DMS79 treated with DMSO at 0.1 percent for 48 hours (cell line): ENCODE measurements at regions not wholly inside any gene's neighbourhood (a gene's known extent, or its start where the extent isn't known, plus 50 kb on each side); places are given as distances from the start of the nearest gene placed in this dataset.

Source experiments
- DNase-seq: peaks from one replicate; lab custom pipeline; 2025; lab: John Stamatoyannopoulos, UW

DNA sequence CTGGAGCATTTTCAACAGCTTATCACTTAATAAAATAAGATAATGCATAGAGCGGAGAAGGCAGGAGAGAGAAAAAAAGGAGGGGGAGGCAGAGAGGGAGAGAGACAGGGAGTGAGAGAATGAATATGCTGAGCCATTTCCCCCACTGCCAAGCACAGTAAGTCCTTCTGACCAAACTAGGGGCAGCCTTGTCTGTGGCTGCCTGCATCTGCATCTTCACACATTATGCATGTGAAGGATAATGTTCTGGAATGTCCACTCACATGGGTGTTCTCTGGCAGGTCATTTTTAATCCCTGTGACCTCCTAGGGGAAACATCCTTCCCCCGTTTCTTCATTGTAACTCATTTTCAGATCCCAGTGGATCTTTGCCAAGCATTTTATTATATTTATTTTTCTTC, 269.3 kb downstream of the FOXA2 start:
- no peak for DNase-seq

- DNase-seq = no peak
These were observed 271.5 kb downstream of the FOXA2 start for GRCh38 chr20:22312744-22313346.

DNA sequence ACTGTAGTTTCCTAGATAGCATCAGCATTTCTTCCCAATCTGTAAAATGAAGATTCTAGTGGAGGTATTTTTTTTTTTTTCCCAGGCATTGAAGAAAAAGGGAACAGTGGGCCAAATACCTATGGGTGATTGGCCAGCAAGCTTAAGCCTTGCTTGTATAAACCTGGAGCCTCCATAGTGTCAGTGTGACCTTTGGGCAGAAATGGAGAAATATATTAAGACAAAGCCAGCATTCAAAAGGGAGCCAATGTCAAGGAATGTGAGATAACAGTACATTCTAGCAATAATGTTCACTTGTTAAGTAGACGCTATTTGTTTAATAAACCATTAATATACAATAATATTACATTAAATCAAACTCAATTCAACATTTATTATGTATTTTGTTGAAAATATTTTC, 275.4 kb downstream of the FOXA2 start:
- DNase-seq = no peak

DNA sequence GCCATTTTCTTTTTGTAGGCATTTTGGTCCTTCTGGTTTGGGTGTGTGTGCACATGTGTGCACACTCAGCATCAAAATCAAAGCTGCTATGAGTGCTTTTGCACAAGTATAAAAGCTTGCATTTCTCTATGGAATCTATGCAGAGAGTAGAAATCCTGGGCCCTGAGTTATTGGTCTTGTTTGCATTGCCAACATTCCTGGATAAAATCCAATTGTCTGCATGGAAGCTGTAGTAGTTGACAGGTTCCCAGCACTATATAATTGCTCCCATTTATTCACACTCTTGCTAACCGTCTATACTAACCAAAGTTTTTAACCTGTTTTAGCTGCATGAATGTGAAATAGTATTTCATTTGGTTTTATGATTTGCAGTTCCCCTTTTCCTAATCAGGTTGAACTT, 277.0 kb downstream of the FOXA2 start:
- no peak for DNase-seq

DNA sequence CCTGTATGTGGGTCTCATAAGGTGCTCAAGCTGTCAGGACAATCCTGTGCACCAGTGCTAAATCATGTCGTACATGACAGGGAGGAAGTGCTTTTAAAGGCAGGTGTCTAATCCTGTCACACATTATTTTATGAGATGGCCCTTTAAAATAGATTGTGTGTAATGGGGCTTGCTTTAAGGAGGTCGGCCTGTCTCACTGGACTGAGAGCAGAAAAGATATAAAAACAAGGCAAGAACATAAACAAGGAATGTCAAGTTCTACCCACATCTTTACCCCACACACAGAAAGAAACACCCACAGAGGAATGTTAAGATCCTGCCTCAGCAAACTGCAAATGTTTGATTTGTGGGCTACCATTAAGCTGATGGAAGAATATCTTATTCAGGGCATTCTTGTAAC, 279.0 kb downstream of the FOXA2 start:
- DNase-seq = no peak

GRCh38 chr20:22303523-22303922, 280.8 kb downstream of the FOXA2 start:
- DNase-seq = no peak

GRCh38 chr20:22302039-22302438, 282.3 kb downstream of the FOXA2 start:
- no peak for DNase-seq

GRCh38 chr20:22293886-22294285, 290.5 kb downstream of the FOXA2 start:
- DNase-seq = no peak

DNA sequence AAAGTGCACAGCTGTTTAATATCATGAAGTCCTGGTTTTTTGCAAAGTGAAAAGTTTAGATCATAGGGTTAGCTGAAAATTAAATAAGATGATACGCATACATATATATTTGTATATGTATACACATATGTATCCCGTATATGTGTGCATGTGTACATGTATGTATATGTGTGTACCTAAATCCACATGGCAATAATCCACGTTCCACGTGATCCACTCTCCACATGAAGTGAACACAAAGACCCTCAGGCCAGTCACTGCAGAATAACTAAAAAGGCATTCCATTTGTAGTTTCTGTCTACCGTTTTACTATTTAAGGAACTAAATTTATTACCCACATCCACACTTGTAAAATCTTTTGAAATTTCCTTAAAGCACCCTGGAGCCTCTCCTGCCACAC, 294.9 kb downstream of the FOXA2 start:
- DNase-seq = no peak

DNA sequence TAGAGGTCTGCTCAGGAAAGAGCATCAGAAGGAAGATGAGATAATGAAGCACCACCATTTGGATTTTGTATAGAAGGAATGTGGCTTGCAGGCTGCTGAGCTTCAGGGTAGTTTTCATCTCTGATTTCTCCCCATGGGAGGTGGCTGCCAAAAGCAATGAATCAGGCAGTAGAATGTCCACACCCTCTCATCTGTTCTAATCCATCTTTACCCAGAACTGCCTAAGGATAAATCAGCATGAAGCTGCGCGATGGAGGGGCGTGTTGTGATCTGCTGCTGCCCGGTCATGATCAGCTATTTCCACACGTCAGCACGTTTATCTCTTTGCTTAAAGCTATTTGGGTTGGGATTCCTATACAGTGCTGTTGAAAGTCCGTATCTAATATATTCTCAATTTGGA, 295.4 kb downstream of the FOXA2 start:
- no peak for DNase-seq

DNA sequence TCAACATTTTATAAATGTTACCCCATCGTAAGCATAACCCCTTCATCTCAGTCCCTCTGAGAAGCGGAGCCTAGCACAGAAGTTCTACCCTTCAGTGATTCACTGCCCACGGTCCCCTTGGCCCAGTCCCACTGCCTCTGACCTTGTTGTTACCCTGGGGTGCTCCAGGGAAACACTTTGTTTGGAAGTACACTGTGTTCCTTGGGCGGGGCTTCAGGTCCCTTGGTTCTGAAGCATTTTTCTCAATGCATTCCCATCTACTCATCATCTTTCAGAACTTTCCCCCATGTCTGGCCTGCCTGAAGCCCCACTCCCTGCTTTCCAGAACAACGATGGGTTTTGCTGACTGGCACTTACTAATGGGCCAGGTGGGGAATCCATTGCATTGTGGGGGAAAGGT, 296.2 kb downstream of the FOXA2 start:
- DNase-seq = no peak

GRCh38 chr20:22285555-22285954, 298.8 kb downstream of the FOXA2 start:
- no peak for DNase-seq

DNA sequence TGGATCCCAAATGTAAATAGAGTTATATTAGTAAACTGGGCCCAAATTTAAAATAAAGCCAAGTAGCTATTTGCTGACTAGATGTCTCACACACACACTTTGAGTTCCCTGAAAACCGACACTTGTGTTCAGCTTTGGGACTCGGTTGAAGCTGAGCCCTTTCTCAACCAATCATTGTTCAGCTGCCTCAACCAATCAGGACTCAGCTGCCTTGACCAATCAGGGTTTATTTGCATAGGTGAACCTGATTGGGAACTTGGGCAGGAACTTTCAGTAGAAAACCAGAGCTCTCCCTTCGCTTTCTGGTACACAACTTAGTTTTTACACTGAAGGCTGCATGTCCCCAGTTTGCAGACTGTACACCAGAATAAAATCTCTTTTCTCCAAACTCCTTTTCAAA, 301.7 kb downstream of the FOXA2 start:
- DNase-seq = no peak

- DNase-seq = no peak
These were observed 310.0 kb downstream of the FOXA2 start for GRCh38 chr20:22274330-22274729.

DNA sequence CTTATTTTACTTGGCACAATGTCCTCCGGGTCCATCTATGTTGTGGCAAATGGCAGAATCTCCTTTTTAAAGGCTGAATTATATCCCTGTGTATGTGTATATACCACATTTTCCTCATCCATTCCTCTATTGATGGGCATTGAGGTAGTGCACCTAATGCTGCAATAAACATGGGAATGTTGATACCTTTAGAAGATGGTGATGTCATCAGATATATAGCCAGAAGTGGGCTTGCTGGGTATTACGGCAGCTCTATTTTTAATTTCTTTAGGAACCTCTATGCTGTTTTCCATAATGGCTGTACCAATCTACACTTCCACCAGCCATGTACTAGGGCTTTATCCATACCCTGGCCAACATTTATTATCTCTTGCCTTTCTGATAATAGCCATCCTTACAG, 315.7 kb downstream of the FOXA2 start:
- DNase-seq = no peak

DNA sequence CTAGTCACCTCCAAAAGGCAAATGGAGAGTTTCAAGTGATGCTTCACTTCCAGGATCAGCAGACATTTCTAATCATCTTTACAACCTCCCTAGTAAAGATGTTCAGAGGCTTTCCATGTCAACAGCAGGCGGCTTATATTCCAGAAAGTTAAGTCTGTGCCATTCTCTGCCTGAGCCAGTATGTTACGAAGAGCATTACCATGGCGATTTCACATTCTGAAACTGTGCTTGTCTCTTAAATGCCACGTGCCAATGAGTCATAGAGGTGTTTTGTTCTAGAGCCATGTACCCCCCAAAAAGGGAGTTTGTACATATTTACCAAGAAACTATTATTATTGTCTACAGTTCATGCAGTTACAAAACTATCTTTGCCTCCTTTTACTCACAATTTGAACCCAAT, 319.5 kb downstream of the FOXA2 start:
- DNase-seq = no peak

- DNase-seq = no peak
These were observed 323.9 kb downstream of the FOXA2 start for GRCh38 chr20:22260506-22260905.

DNA sequence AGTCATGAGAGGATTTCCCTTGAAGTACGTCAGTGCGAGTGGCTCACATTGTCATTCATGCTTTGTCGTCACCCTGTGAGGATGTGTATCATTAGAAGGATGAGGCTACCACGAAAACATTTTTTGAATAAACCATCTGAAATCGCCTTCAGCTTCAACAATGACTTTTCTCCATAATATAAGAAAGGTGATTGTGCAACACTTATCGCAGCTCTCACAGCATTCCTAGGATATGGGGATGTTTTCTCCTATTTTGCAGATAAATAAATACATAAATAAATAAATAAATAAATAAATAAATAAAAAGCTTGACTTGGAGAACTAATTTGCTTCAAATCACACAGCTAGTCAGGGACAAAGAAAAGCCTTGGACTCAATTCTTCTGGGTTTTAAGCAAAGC, 326.5 kb downstream of the FOXA2 start:
- DNase-seq = no peak

DNA sequence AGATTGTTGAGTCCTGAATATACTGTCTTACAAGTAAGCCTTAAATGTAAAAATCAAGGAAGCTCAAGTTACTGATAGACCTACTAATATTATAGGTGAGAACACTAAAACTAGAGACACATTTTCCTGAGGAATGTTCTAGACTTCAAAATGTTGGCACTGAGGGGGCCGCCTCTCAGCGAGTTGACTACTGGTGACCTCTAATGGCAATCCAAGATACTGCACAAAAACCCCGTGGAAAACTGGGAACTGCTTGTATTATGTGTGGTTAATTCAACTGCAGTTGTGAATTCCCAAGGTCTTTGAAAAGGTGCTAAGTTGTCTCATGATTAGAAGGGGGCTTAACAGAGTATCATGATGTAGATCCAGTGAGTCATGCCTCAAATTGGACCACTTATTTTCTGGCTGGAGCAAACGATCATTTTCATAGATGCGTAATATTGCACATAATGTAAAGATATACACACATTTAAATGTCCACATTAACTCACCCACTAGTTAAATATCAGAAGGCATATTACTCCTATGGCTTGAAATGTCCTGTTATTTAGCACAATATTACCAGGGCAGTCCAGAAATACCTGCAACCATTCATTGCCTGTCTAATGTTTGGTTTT, 336.2 kb downstream of the FOXA2 start:
- DNase-seq = no peak

GRCh38 chr20:22245139-22245538, 339.2 kb downstream of the FOXA2 start:
- no peak for DNase-seq

- DNase-seq = no peak
These were observed 341.3 kb downstream of the FOXA2 start for GRCh38 chr20:22243067-22243466.

DNA sequence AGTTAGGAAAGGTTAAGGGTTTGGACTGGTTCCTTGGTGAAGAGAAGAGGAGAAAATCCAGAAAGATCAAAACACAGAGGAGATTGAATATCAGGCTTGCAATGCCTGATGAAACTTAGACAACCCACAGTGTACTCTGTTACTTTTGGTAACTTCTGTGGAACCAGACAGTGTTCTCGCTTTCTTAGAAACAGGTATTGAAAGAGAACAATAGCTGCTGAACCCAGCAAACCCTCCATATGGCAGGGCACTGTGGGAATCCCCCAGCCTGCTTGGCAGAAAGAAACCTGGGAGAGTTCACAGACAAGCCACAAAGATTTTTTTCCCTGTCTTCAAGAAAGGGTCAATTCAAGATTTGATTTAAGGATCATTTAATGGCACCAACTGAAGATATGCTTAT, 342.8 kb downstream of the FOXA2 start:
- DNase-seq = no peak

- no peak for DNase-seq
These were observed 351.4 kb downstream of the FOXA2 start for GRCh38 chr20:22232923-22233322.

DNA sequence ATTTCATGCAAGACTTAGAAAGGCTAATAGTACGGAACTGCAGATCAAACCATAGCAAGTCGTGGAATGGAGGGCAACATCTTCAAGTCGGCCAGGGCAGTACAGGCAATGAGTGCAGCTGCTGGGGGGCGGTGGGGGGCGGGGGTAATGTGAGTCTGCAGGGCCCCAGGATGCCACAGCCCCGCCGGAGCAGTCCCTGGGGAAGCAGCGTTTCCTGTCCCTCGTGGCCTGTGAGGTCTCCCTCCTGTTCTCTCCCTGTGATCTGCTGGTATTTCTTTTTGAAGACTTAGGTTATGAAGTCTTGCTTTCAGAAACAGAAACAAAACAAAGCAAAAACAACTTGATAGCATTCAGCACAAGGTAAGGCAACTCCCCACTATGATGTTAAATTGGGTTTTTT, 351.9 kb downstream of the FOXA2 start:
- DNase-seq = no peak
